ENCODE measurements at regions not wholly inside any gene's neighbourhood (a gene's known extent, or its start where the extent isn't known, plus 50 kb on each side); places are given as distances from the start of the nearest gene placed in this dataset.
"Not testable (repeated sequence)": the region's sequence is repeated elsewhere in the genome, so short reads cannot be mapped to it uniquely, and the experiment has no call there.

DNA sequence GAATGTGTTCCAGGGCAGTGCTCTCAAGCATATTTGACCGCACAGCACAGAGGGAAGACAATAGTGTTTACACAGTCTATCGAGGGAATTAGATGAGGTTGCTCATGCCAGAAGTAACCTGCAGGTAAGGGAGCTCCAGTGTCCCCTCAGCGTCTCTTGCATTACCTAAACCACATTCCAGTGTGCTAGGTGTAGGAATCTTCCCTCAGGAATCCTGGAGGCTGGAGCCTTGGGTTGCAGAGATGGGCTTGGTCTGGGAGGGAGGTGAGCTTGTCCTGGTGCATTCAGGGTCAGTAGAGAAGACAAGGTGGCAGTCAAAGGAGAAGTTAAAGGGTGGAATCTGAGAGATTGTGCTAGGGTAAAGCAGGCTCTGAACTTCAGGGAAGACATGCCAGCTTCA is 56.3 kb downstream of the SOX14 start:
- in situ Hi-C loops (cut with HindIII; ENCODE audit: low sequenced_read_pairs) = no loop called here
- no peak for DNase-seq (ENCODE audit: low spot score)

DNA sequence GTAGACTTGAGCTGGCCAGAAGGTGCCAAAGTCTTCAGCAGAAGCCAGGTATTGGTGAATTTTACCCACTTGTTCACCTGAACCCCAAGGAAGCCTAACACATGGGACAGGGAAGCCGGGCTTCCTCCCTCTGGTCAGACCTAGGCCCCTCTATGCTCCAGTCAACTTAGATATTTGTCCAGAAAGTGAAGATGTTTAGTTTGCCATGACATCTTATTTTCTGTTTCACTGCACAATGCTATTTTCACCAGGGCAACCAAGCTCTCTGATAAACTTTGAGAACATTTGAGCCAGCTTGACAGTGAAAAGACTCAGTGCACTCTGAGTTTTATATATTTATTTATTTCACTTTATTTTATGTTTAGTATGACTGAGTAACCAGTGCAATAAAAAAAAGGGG is 71.0 kb downstream of the SOX14 start:
- no peak for DNase-seq (ENCODE audit: low spot score)
- in situ Hi-C loops (cut with HindIII; ENCODE audit: low sequenced_read_pairs) = no loop called here

DNA sequence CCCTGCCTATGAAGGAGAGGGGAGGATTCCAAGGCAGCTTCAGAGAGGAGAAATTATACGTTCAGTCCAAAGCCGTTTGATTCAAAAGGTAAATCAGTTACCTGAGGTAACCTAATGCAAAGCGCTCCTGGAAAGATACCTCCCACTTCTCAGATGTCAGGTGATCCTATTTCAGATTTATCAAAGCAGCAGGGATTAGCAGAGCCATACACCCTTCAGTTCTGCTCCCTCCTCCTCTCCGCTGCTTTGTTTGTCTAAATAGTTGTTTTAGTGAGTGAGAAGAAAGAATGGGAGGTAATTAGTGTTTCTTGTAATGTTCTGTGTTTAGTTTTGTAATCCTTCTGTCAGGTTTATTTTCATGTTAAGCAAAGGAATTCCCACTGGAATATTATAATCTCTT is 81.1 kb downstream of the SOX14 start:
- in situ Hi-C loops (cut with HindIII; ENCODE audit: low sequenced_read_pairs) = no loop called here
- no peak for DNase-seq (ENCODE audit: low spot score)

- no peak for DNase-seq (ENCODE audit: low spot score)
- in situ Hi-C loops (cut with HindIII; ENCODE audit: low sequenced_read_pairs) = no loop called here
Observed at GRCh38 chr3:137845666-137846065, 81.6 kb downstream of the SOX14 start.

GRCh38 chr3:137852391-137852830 is 88.3 kb downstream of the SOX14 start:
- in situ Hi-C loops (cut with HindIII; ENCODE audit: low sequenced_read_pairs) = no loop called here
- DNase-seq (ENCODE audit: low spot score) = no peak

- no peak for DNase-seq (ENCODE audit: low spot score)
- in situ Hi-C loops (cut with HindIII; ENCODE audit: low sequenced_read_pairs) = no loop called here
Observed at GRCh38 chr3:137854533-137855261, 90.6 kb downstream of the SOX14 start.

DNA sequence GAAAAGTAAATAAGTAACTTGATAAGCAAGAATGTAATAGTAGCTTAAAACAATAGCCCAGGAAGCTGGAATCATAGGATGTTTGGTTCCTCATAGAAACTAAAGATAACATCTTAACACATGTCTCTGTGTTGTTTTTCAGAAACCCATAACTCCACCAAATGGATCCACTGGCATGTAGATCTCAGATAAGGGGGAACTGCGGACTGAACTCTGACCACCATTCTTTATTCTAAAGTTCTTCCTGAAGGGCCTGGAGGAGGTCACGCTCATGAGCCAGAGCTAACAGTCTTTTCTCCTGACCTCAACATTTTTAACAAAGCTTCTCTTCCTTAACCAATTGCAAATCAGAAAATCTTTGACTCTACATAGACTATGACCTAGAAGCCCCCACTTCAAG is 101.9 kb downstream of the SOX14 start:
- no peak for DNase-seq (ENCODE audit: low spot score)
- in situ Hi-C loops (cut with HindIII; ENCODE audit: low sequenced_read_pairs) = no loop called here

DNA sequence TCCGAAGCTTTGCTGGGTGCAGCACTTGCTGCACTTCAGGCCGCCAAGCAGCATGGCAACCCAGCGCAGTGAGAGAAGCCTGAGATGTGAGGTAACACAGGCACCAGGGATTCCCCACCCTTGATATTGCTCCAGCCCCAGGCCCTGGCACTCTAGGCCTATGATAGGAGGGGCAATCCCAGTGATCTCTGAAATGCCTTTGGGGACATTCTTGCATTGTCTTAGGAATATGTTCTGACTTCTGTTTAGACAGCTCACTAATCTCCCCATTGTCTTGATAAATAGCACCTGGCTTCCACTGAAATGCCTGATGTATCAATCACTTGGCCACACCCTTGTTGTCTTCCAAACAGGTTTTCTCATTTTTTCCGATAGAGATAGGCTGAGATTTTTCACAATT is 102.8 kb downstream of the SOX14 start:
- in situ Hi-C loops (cut with HindIII; ENCODE audit: low sequenced_read_pairs) = no loop called here
- no peak for DNase-seq (ENCODE audit: low spot score)

DNA sequence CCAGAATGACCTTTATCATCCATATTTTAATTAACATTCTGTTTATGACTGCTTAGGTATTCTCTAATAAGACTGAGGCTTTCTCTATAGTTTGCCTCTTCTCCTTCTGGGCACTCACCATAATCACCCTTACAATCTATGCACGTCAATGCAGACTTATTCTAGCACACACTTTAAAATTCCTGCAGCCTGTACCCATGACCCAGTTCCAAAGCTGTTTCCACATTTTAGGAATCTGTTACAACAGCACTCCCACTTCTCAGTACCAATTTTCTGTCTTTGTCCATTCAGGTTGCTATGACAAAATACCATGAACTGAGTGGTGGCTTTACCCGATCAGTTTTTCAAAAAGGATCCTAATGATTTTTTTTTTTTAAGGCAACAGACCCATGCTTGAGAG is 103.5 kb downstream of the SOX14 start:
- DNase-seq (ENCODE audit: low spot score) = no peak
- in situ Hi-C loops (cut with HindIII; ENCODE audit: low sequenced_read_pairs) = no loop called here

DNA sequence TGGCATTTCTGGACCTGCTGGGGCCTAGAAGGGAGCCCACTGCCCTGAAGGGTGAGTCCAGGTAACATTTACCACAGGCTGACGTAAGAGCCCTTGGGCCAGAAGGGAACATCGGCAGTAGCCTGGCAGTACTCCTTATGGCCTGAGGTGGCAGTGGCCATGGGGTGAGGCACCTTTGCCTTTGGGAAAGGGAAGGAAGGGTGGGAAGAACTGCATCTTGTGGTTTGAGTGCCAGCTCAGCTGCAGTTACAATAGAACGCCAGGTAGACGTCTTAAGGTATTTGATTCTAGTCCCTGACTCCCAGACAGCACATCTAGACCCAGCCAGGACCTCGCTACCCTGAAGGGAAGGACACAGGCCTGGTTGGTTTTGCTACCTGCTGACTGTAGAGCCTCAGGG is 104.9 kb downstream of the SOX14 start:
- no peak for DNase-seq (ENCODE audit: low spot score)
- in situ Hi-C loops (cut with HindIII; ENCODE audit: low sequenced_read_pairs) = no loop called here

DNA sequence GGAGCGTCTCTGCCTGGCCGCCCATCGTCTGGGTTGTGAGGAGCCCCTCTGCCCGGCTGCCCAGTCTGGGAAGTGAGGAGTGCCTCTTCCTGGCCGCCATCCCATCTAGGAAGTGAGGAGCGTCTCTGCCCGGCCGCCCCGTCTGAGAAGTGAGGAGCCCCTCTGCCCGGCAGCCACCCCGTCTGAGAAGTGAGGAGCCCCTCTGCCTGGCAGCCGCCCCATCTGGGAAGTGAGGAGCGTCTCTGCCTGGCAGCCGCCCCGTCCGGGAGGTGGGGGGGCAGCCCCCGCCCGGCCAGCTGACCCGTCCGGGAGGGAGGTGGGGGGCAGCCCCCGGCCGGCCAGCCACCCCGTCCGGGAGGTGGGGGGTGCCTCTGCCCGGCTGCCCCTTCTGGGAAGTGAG is 108.5 kb downstream of the SOX14 start:
- in situ Hi-C loops (cut with HindIII; ENCODE audit: low sequenced_read_pairs) = not testable (repeated sequence)

GRCh38 chr3:137896842-137897241 is 113.1 kb upstream of the CLDN18 start:
- in situ Hi-C loops (cut with HindIII; ENCODE audit: low sequenced_read_pairs); DNase-seq (ENCODE audit: low spot score): not testable (repeated sequence)

More for the DNA sequence above, 108.5 kb downstream of the SOX14 start:
- not testable (repeated sequence) for DNase-seq (ENCODE audit: low spot score)

DNA sequence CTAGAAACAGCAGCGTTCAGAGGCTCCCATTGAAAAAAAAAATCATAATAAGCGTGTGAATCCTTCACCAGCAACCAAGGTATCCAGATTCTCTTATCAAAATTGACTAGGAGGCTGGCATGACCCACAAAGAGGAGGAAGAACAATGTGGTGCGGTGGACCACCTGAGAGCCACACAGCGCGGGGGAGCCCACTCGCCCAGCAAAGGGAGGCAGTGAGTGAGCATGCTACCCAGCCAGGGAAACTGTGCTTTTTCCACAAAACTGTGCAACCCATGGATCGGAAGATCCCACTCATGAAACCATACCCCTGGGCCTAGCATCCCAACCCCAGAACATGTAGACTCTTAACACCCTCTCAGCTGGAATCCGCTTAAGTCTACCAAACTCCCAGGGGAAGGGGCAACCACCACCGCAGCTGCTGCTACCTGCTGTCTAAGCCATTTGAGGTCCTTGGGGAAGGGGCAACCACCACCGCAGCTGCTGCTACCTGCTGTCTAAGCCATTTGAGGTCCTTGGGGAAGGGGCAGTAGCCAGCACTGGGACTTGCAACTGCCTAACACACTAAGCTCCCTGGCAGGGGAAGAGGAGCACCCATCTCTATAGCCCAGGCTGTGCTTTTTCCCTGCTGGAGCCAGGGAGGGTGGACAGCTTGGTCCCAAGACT is 102.8 kb upstream of the CLDN18 start:
- DNase-seq (ENCODE audit: low spot score) = no peak
- in situ Hi-C loops (cut with HindIII; ENCODE audit: low sequenced_read_pairs) = no loop called here

DNA sequence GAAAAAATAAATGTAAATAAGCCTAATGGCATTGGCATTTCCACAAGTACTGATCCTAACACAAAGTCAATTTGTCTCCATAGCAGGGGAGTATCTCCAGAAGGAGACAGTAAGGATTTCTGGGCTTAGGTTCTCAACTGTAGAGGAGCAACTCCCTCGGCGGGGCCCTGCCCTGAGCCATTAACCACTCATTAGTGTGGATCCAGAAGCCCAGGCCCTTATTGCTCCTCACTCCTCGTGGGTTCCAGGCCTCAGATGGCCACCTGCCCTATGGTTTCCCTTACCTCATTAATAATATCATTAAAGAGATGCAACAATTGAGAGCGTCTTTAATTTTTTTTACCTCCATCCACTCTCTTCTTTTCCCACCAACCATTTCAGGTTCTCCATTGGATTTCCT is 85.3 kb upstream of the CLDN18 start:
- in situ Hi-C loops (cut with HindIII; ENCODE audit: low sequenced_read_pairs) = no loop called here

GRCh38 chr3:137925080-137925479 is 84.9 kb upstream of the CLDN18 start:
- in situ Hi-C loops (cut with HindIII; ENCODE audit: low sequenced_read_pairs) = no loop called here

More for the DNA sequence above, 85.3 kb upstream of the CLDN18 start:
- no peak for DNase-seq (ENCODE audit: low spot score)

DNA sequence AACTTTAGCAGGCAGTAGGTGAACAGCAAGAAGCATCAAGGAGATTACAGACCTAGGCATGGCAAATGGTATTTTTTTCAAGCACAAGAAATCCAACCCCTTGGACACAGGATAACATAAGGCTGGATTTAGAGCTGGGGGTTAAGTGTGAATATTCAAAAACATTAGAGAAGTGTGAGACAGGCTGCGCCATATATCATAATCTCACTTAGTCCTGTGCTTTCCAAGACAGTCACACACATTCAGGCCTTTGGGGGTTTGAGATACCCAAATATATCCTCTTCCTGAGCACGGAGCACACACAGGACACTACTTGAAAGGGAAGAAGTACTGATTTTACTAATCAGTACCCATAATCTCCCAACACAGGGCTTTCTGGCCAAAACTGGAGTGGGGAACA is 83.0 kb upstream of the CLDN18 start:
- in situ Hi-C loops (cut with HindIII; ENCODE audit: low sequenced_read_pairs) = no loop called here

More at GRCh38 chr3:137925080-137925479, 84.9 kb upstream of the CLDN18 start:
- DNase-seq (ENCODE audit: low spot score) = no peak

GRCh38 chr3:137930976-137931375 is 79.0 kb upstream of the CLDN18 start:
- in situ Hi-C loops (cut with HindIII; ENCODE audit: low sequenced_read_pairs) = no loop called here
- DNase-seq (ENCODE audit: low spot score) = no peak

More for the DNA sequence above, 83.0 kb upstream of the CLDN18 start:
- no peak for DNase-seq (ENCODE audit: low spot score)

GRCh38 chr3:137938876-137939275 is 71.1 kb upstream of the CLDN18 start:
- in situ Hi-C loops (cut with HindIII; ENCODE audit: low sequenced_read_pairs) = no loop called here
- no peak for DNase-seq (ENCODE audit: low spot score)

DNA sequence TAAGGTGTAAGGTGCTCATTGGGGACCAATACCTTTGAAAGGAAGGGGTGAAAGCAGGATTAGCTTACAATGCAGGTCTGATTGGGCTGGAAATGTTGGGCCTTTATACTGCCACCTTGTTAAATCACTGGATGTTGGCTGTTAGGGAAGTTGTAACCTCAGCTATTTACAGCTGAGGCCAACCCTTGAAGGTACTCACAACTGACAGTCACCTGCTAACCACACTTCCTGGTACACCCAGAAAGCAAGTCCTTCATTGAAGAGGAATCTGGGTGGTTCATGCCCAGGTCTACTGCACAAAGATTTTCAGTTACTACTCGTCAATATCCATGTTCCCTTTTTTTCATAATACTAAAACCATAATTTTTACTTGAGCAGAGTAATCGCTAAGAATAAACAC is 65.4 kb upstream of the CLDN18 start:
- in situ Hi-C loops (cut with HindIII; ENCODE audit: low sequenced_read_pairs) = no loop called here
- DNase-seq (ENCODE audit: low spot score) = no peak

DNA sequence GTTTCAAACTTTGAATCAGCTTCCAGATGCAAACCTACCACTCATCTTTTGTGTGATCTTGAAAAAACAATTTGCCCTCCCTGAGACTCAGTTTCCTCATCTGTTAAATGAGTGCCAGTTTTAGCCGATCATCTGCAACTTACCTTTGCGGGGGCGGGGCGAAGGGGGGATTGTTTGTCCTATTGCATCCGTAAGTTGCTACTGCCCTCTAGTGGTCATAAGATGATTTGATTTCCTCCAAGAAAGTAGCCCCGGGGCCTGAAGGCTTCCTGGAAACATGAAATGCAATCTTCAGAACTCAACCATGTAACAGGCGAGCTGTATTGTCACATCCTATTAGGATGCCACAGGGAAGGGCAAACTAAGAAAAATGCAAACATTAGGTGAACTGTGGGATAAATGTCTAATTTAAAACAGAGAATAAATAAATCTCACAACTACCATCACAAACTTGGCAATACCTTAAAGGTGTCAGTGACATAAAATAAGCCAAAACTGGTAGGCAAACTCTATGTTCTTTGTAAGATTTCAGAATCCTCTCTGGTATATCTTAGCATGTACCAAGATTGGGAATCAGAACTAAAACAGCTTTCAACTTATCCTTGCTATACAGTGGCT is 63.5 kb upstream of the CLDN18 start:
- DNase-seq (ENCODE audit: low spot score) = peak; percentile 51
- in situ Hi-C loops (cut with HindIII; ENCODE audit: low sequenced_read_pairs) = no loop called here

Measured in G401 (cell line).